PC-9 (cell line): ENCODE measurements at regions not wholly inside any gene's neighbourhood (a gene's known extent, or its start where the extent isn't known, plus 50 kb on each side); places are given as distances from the start of the nearest gene placed in this dataset.

ENCODE experiments used
- BruUV-seq: library from RNA; stranded (reverse); fragments of 400-500 nt; replicated peaks from 2 replicates; lab custom pipeline; 2021; lab: Mats Ljungman, UMichigan
- CTCF ChIA-PET: fragments of 300-600 bp; sonication (Branson Sonifier 250); formaldehyde crosslinking; loops from one replicate; lab custom pipeline; 2022; ENCODE audit warnings: antibody characterized with exemption; lab: Charles Lee
- POLR2A ChIA-PET: fragments of 300-600 bp; sonication (Branson Sonifier 250); formaldehyde crosslinking; loops from one replicate; lab custom pipeline; 2022; ENCODE audit warnings: antibody characterized with exemption; ENCODE audit not compliant: unreplicated experiment; lab: Charles Lee
- DNase-seq, 2 experiments: peaks; one replicate each; pipeline versions ENCODE4 v3.0.0 to v3.0.0-alpha.2; 2015 to 2022; ENCODE audit warnings: mixed read lengths in 1 of 2
- H2AFZ ChIP-seq: fragments of 200-600 bp; sonication (generic); 2 replicates; pipeline ENCODE4 v1.8.1; 2017; ENCODE audit warnings: antibody characterized with exemption
- H3F3A ChIP-seq: fragments of 200-600 bp; sonication (generic); 2 replicates; pipeline ENCODE4 v1.8.1; 2017; ENCODE audit warnings: antibody characterized with exemption, mild to moderate bottlenecking, low read depth; ENCODE audit not compliant: insufficient read depth
- H3K27ac ChIP-seq: fragments of 200-600 bp; sonication (generic); 2 replicates; pipeline ENCODE4 v1.6.1; 2016; ENCODE audit warnings: mixed run types
- H3K27me3 ChIP-seq: fragments of 200-600 bp; sonication (generic); 2 replicates; pipeline ENCODE4 v1.6.1; 2016; ENCODE audit warnings: low read depth, mixed run types; ENCODE audit not compliant: insufficient read depth
- H3K36me3 ChIP-seq: fragments of 200-600 bp; sonication (generic); 2 replicates; pipeline ENCODE4 v1.6.1; 2016; ENCODE audit warnings: low read depth, mixed run types
- H3K4me1 ChIP-seq: fragments of 200-600 bp; sonication (generic); replicated peaks from 2 replicates; pipeline ENCODE4 v1.6.1; 2016; ENCODE audit warnings: mixed run types; ENCODE audit not compliant: insufficient read depth
- H3K4me2 ChIP-seq: fragments of 200-600 bp; sonication (generic); 2 replicates; pipeline ENCODE4 v1.6.1; 2017; ENCODE audit warnings: mixed run types
- H3K4me3 ChIP-seq: fragments of 200-600 bp; sonication (generic); 2 replicates; pipeline ENCODE4 v1.6.1; 2016; ENCODE audit warnings: mixed run types
- H3K79me2 ChIP-seq: fragments of 200-600 bp; sonication (generic); 2 replicates; pipeline ENCODE4 v1.6.1; 2017; ENCODE audit warnings: low read depth, mixed run types
- H3K9me2 ChIP-seq: fragments of 200-600 bp; sonication (generic); 2 replicates; pipeline ENCODE4 v1.8.1; 2017; ENCODE audit warnings: mild to moderate bottlenecking; ENCODE audit not compliant: insufficient read depth
- H3K9me3 ChIP-seq: fragments of 200-600 bp; sonication (generic); 2 replicates; pipeline ENCODE4 v1.8.1; 2016; ENCODE audit warnings: low read depth; ENCODE audit not compliant: insufficient read depth
- H4K20me1 ChIP-seq: fragments of 200-600 bp; sonication (generic); 2 replicates; pipeline ENCODE4 v1.8.1; 2017; ENCODE audit not compliant: insufficient read depth
- EZH2 ChIP-seq: fragments of 200-600 bp; sonication (generic); IDR thresholded peaks from 2 replicates; pipeline ENCODE4 v1.8.0; 2017; ENCODE audit warnings: antibody characterized with exemption, low read depth
- intact Hi-C: fragments of 100-400 bp; cut with micrococcal nuclease; formaldehyde crosslinking; loops from one replicate; pipeline ENCODE4 v1.10.0; 2022; ENCODE audit not compliant: unreplicated experiment
- TF ChIP-seq, protein P1 (sequence below): fragments of 200-600 bp; sonication (generic); conservative IDR thresholded peaks from 2 replicates; pipeline ENCODE4 v1.6.1; 2017; ENCODE audit warnings: mixed run types, antibody characterized with exemption, mild to moderate bottlenecking, moderate library complexity

DNA sequence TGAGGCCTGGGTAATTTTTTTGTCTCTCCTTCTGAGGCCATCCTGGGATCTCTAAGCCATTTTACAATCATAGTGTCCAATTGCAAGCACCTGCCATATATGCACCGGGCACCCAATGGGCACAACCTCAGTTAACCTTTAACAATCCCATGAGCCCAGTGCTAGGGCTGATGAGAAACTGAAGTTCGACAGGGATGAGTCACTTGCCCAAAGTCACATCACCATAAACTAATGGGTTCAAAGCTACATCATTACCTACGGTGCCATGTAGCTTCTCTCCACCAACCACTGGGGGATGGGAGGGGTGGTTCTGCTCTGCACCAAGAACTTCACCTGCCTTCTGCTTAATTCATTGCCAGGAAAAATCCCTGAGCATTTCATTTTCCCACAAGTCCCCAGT is 95.8 kb upstream of the ZNF716 start:
- H2AFZ ChIP-seq = no peak overlapping the region
- BruUV-seq = no TSS peak
- no peak overlapping the region for H3K27ac ChIP-seq
- ChIA-PET POLR2A (no interaction called here), CTCF (no interaction called here)
- no peaks in the 10 kb centered on the region for H3K4me1 ChIP-seq
- H3K36me3 ChIP-seq = no peaks in the 10 kb centered on the region
- no peaks in the 10 kb centered on the region for H3F3A ChIP-seq
- H3K27me3 ChIP-seq = no peaks in the 10 kb centered on the region; the same call in 1 of the 2 replicates
- H4K20me1 ChIP-seq = no peaks in the 10 kb centered on the region
- no peaks in the 10 kb centered on the region for H3K9me3 ChIP-seq
- intact Hi-C loops = no loop called here
- no peaks in the 10 kb centered on the region for H3K79me2 ChIP-seq
- TF ChIP-seq EZH2 = no peak
- TF ChIP-seq, protein P1, sequence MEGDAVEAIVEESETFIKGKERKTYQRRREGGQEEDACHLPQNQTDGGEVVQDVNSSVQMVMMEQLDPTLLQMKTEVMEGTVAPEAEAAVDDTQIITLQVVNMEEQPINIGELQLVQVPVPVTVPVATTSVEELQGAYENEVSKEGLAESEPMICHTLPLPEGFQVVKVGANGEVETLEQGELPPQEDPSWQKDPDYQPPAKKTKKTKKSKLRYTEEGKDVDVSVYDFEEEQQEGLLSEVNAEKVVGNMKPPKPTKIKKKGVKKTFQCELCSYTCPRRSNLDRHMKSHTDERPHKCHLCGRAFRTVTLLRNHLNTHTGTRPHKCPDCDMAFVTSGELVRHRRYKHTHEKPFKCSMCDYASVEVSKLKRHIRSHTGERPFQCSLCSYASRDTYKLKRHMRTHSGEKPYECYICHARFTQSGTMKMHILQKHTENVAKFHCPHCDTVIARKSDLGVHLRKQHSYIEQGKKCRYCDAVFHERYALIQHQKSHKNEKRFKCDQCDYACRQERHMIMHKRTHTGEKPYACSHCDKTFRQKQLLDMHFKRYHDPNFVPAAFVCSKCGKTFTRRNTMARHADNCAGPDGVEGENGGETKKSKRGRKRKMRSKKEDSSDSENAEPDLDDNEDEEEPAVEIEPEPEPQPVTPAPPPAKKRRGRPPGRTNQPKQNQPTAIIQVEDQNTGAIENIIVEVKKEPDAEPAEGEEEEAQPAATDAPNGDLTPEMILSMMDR = no peak
- H3K4me2 ChIP-seq = no peak overlapping the region
- no peak for DNase-seq
- no peak overlapping the region for H3K4me3 ChIP-seq
- no peaks in the 10 kb centered on the region for H3K9me2 ChIP-seq

DNA sequence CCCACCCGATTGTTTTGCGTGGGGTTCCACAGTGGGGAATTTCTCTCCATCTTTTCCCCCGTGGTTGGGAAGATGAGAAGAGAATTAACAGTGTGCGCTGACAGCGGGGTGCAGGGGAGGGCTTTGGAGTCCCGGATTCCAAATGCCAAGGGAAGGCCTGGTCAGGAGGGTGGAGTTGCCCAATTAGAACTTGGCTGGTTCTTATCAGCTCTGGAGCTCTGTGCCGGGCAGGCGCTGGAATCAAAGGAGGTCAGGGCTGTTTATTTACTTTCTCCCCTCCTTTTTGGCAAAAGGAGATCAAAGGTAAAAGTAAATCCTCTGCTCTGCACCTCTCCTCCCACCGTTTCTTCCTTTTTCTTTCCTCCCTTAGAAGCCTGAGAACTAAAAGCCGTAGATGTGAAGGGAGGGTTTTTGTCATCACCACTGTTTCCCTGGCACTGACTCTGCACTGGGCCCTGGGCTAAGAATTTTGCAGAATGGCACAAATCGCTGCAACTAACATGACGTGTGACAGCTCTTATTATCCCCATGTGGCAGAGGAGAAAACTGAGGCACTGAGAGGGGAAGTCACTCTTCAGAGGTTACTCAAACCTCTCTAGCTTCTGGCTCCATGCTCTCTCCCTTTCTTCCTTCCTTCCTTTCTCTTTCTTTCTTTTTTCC is 95.2 kb upstream of the ZNF716 start:
- H3K36me3 ChIP-seq = no peaks in the 10 kb centered on the region
- ChIA-PET CTCF (no interaction called here), POLR2A (no interaction called here)
- H3K9me3 ChIP-seq = no peaks in the 10 kb centered on the region
- H3K4me3 ChIP-seq = no peak overlapping the region
- no peaks in the 10 kb centered on the region for H4K20me1 ChIP-seq
- no TSS peak for BruUV-seq
- H3K9me2 ChIP-seq = no peaks in the 10 kb centered on the region
- H2AFZ ChIP-seq = no peak overlapping the region
- no peaks in the 10 kb centered on the region for H3F3A ChIP-seq
- TF ChIP-seq, protein P1 = no peak
- no peak for TF ChIP-seq EZH2
- no peaks in the 10 kb centered on the region for H3K4me1 ChIP-seq
- no peaks in the 10 kb centered on the region for H3K79me2 ChIP-seq
- intact Hi-C loops = no loop called here
- H3K4me2 ChIP-seq = no peak overlapping the region
- no peaks in the 10 kb centered on the region; the same call in 1 of the 2 replicates for H3K27me3 ChIP-seq
- no peak overlapping the region for H3K27ac ChIP-seq
- no peak for DNase-seq

DNA sequence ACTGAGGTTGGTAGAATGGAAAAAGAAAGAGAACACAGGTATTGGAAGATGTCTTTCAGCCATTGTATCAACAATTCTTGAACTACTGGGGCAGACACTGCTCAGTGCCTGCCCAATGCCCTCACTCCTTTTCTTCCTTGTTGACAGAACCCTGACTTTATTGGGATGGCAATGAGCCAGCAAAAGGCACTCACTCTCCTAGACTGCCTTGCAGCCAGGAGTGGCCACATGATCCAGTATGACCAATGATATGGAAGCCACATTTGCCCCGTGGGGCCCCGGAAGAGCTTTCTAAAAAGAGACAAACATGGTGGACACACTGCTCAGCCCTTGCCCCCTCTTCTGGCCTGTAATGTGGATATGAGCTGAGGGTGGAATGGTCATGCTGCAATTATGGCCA is 88.6 kb upstream of the ZNF716 start:
- Histone ChIP-seq H3F3A (no peaks in the 10 kb centered on the region), H3K27ac (no peak overlapping the region), H3K9me3 (no peaks in the 10 kb centered on the region), H2AFZ (no peak overlapping the region), H4K20me1 (no peaks in the 10 kb centered on the region), H3K27me3 (peaks cover 10% of the 10 kb centered on the region; the same call in 1 of the 2 replicates), H3K79me2 (no peaks in the 10 kb centered on the region), H3K4me3 (no peak overlapping the region), H3K4me1 (no peaks in the 10 kb centered on the region), H3K36me3 (no peaks in the 10 kb centered on the region), H3K9me2 (no peaks in the 10 kb centered on the region), H3K4me2 (no peak overlapping the region)
- intact Hi-C loops = no loop called here
- DNase-seq = no peak
- POLR2A ChIA-PET = no interaction called here
- no TSS peak for BruUV-seq
- CTCF ChIA-PET = no interaction called here
- TF ChIP-seq, protein P1 = no peak
- TF ChIP-seq EZH2 = no peak
